ENCODE measurements at regions not wholly inside any gene's neighbourhood (a gene's known extent, or its start where the extent isn't known, plus 50 kb on each side); places are given as distances from the start of the nearest gene placed in this dataset.

DNA sequence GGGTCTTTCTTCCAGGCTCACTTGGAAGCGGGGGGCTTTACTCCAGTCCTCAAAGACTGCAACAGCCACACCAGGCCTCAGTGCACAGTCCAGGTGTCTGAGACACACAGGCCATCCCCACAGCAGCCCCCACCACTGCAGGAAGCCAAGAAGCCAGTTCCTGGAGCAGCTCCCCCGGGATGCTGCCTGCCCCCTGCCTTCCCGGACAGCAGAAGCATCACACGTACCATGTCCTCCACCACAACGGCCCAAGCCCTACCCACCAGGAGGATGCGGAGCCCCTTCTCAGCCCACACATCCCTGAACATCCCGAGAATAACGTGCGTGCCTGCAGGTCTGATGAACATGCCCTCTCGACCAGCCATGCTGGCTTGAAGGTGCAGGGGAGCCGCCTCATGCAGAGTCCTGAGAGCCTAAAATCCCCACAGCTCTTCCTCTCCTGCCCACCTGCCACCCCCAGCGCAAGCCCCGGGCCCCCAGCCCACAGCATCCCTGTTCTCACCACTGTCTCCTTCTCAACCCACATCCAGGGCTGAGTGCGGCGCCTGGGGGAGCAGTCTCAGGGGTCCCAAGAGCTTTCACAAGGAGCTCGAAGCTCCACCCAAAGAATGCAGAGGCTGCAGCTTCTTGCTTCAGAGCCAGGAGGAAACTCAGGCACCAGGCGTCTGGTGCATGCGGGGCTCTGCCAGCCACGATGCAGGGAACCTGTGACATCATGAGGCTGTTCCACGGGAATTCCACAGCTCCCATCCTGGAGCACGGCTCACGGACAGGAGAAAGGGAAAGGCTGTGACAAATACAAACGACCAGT is 209.6 kb downstream of the BRD1 start:
- no peak overlapping the region for H3K4me3 ChIP-seq (replicated peaks; ENCODE audit: low read depth, low read length)
- TF ChIP-seq, protein P1, sequence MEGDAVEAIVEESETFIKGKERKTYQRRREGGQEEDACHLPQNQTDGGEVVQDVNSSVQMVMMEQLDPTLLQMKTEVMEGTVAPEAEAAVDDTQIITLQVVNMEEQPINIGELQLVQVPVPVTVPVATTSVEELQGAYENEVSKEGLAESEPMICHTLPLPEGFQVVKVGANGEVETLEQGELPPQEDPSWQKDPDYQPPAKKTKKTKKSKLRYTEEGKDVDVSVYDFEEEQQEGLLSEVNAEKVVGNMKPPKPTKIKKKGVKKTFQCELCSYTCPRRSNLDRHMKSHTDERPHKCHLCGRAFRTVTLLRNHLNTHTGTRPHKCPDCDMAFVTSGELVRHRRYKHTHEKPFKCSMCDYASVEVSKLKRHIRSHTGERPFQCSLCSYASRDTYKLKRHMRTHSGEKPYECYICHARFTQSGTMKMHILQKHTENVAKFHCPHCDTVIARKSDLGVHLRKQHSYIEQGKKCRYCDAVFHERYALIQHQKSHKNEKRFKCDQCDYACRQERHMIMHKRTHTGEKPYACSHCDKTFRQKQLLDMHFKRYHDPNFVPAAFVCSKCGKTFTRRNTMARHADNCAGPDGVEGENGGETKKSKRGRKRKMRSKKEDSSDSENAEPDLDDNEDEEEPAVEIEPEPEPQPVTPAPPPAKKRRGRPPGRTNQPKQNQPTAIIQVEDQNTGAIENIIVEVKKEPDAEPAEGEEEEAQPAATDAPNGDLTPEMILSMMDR (IDR thresholded peaks at IDR 0.05; ENCODE audit: low read depth, low read length, missing control alignments): no peak
- no peak for DNase-seq (ENCODE audit: extremely low read depth, low read depth)

DNA sequence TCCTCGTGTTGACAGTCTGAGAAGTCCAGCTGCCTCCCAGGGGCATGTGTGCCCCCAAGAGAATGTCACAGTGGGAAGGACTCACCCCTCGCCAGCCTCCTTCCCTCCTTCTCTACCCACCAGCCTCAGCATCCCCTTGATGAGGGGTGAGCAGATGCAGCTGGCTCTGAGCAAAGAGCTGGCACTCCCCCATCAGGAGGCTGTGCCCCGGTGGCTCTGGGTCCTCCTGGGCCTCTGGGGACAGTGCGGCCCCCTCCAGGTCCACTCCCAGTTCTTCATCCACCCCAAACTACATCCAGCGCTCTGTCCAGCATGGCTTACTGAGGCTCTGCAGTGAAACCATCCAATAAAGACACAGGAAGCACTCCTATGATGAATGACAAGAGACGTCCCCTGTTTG is 210.4 kb downstream of the BRD1 start:
- no peak for DNase-seq (ENCODE audit: extremely low read depth, low read depth)
- TF ChIP-seq, protein P1 (IDR thresholded peaks at IDR 0.05; ENCODE audit: low read depth, low read length, missing control alignments): no peak
- H3K4me3 ChIP-seq (replicated peaks; ENCODE audit: low read depth, low read length): no peak overlapping the region

DNA sequence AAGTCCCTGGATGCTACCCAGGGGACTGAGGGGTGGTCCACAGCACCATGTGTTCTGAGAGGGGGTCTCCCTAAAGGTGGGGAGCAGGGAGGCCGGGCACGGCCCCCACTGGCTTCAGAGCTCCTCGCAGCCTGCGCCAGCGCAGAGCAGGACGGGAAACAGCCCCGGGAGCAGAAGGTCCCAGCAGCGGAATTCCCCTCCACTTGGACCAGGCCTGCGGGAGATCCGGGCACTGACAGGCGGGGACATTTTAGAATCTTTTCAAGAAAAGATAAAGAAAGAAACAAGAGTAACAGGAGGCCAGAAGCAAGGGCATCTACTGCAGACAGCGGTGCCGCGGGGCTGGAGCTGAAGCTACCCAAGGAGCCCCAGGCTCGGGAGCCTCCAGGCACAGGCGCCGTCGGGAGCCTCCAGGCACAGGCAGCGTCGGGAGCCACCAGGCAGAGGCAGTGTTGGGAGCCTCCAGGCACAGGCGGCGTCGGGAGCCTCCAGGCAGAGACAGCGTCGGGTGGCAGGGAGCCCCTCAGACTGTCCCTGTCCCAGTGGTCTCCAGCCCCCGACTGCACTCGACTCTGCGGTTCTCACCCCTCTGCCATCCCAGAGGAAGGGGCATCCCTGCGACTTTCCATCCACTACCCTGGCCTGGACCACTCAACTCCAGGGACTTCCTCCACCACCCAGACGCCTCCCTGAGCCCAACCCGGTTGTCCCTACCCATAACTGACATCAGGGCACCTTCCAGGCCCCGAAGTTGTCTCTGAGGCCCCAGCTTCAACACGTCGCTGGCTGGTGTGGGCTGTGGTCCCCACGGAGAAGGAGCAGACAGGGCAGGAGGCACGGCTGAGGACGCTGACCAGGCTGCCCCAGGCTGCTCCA is 211.1 kb downstream of the BRD1 start:
- no peak for DNase-seq (ENCODE audit: extremely low read depth, low read depth)
- H3K4me3 ChIP-seq (replicated peaks; ENCODE audit: low read depth, low read length): no peak overlapping the region
- TF ChIP-seq, protein P1 (IDR thresholded peaks at IDR 0.05; ENCODE audit: low read depth, low read length, missing control alignments): no peak

DNA sequence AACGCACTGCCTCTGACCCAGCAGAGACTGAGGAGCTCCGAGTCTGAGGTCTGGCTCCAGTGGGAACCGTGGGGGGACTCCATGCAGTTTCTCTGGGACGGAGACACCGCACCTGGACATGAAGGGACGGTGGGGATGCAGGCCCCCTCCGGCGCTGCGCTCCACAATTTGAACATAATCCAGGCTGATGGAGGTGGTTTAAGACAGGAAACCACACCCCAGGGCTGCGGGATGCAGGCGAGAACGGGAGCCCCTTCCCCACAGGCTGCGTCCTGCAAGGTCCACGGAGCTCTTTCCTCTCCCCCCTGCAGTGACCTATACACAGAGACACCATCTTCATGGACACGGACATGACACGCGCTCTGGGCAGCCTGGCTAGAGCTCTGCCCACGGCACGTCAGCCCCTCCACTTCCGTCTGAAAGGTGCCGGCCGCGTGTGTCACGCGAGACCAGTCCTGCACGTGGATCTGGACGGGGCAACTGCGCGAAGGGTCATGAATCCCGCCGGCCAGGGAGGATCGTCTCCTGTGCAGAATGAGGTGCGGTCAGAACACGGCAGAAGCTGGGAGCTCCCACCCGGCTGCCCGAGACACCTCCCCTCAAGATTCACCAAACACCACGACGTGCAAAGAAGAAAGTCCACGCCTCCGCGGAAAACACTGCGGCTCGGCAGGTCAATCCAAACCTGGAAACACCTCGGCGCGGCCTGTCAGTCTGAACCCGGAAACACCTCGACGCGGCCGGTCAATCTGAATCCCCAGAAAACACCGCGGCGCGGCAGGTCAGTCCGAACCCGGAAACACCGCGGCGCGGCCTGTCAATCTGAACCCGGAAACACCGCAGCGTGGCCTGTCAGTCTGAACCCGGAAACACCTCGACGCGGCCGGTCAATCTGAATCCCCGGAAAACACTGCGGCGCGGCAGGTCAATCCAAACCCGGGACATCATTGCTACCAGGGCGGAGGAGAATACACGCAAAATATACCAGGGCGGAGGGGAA is 212.4 kb downstream of the BRD1 start:
- TF ChIP-seq, protein P1 (IDR thresholded peaks at IDR 0.05; ENCODE audit: low read depth, low read length, missing control alignments): no peak
- no peak for DNase-seq (ENCODE audit: extremely low read depth, low read depth)
- no peak overlapping the region for H3K4me3 ChIP-seq (replicated peaks; ENCODE audit: low read depth, low read length)

DNA sequence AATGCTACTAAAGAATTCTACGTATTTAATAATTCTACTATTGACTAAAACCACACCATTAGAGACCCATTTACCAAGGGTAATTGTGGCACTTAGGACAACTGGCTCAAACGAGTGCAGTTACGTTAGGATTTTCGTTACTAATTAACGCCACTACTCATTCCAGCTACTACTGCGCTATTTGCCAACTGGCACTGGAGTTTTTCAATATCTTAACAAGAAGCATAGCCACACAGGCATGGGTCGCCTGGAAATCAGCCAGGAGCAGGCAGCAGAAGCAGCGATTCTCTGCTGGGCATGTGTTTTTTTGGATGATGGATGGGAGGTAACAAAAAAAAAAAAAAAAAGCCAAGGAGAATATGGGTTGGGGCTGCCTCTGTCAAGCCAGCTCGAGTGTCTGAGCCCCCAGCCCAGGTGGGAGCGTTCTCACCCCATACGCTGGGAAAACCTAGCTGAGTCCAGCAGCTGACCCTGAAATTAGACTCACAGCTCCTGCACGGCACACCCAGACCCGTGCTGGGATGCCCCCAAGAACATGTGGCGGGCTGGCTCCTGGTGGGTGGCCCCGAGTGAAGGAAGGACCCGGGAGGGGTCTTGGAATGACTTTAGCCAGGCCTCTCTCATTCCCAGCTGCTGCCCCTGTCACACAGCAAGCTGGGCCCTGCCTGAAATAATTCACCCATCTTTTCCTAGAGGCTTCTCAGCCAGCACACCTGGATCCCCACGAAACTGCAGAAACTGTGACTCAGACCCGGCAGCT is 214.0 kb downstream of the BRD1 start:
- DNase-seq (ENCODE audit: extremely low read depth, low read depth): no peak
- TF ChIP-seq, protein P1 (IDR thresholded peaks at IDR 0.05; ENCODE audit: low read depth, low read length, missing control alignments): no peak
- no peak overlapping the region for H3K4me3 ChIP-seq (replicated peaks; ENCODE audit: low read depth, low read length)
